ENCODE measurements at regions not wholly inside any gene's neighbourhood (a gene's known extent, or its start where the extent isn't known, plus 50 kb on each side); places are given as distances from the start of the nearest gene placed in this dataset.

- no peak for DNase-seq
- Mint-ChIP-seq H3K36me3 (ENCODE audit: low read depth) (no peaks in the 10 kb centered on the region), H3K4me1 (no peaks in the 10 kb centered on the region), H3K27me3 (no peaks in the 10 kb centered on the region), H3K27ac (no peak overlapping the region), H3K9me3 (peaks cover 8% of the 10 kb centered on the region), H3K4me3 (no peak overlapping the region)
- POLR2A ChIA-PET = no interaction called here
- no peak for TF ChIP-seq CTCF (IDR thresholded peaks at IDR 0.05)
- intact Hi-C loops (cut with micrococcal nuclease) = loop anchor here (5.0 kb wide), 1 partner anchor 605 kb away; no protein-coding TSS in a partner anchor
- CTCF ChIA-PET = no interaction called here
- no peak for ATAC-seq (ENCODE audit: low read depth)
Observed at GRCh38 chr12:124162151-124163110, 132.5 kb upstream of the RFLNA start.

GRCh38 chr12:124165695-124166094, 129.2 kb upstream of the RFLNA start:
- intact Hi-C loops (cut with micrococcal nuclease) = no loop called here
- H3K4me3 Mint-ChIP-seq = no peak overlapping the region
- no peak for ATAC-seq (ENCODE audit: low read depth)
- peaks cover 5% of the 10 kb centered on the region for H3K27me3 Mint-ChIP-seq
- ChIA-PET POLR2A (no interaction called here), CTCF (interaction anchor here (0.8 kb wide), 1 partner anchor 601 kb away, joined by 3 read pairs; no protein-coding TSS in a partner anchor)
- H3K9me3 Mint-ChIP-seq = peaks cover 10% of the 10 kb centered on the region
- H3K36me3 Mint-ChIP-seq (ENCODE audit: low read depth) = no peaks in the 10 kb centered on the region
- no peak for DNase-seq
- no peaks in the 10 kb centered on the region for H3K4me1 Mint-ChIP-seq
- no peak overlapping the region for H3K27ac Mint-ChIP-seq
- TF ChIP-seq CTCF (IDR thresholded peaks at IDR 0.05) = no peak

- Mint-ChIP-seq H3K36me3 (ENCODE audit: low read depth) (no peaks in the 10 kb centered on the region), H3K27me3 (peaks cover 7% of the 10 kb centered on the region), H3K27ac (no peak overlapping the region), H3K9me3 (peaks cover 10% of the 10 kb centered on the region), H3K4me1 (no peaks in the 10 kb centered on the region), H3K4me3 (no peak overlapping the region)
- DNase-seq = no peak
- ATAC-seq (ENCODE audit: low read depth) = no peak
- intact Hi-C loops (cut with micrococcal nuclease) = no loop called here
- TF ChIP-seq CTCF (IDR thresholded peaks at IDR 0.05) = no peak
- CTCF ChIA-PET = no interaction called here
- POLR2A ChIA-PET = no interaction called here
Observed at GRCh38 chr12:124167141-124167540, 127.8 kb upstream of the RFLNA start.

GRCh38 chr12:124168016-124168786, 126.7 kb upstream of the RFLNA start:
- no peak overlapping the region for H3K4me3 Mint-ChIP-seq
- intact Hi-C loops (cut with micrococcal nuclease) = no loop called here
- TF ChIP-seq CTCF (IDR thresholded peaks at IDR 0.05) = no peak
- DNase-seq = no peak
- H3K27me3 Mint-ChIP-seq = peaks cover 8% of the 10 kb centered on the region
- ChIA-PET POLR2A (no interaction called here), CTCF (no interaction called here)
- ATAC-seq (ENCODE audit: low read depth) = no peak
- no peak overlapping the region for H3K27ac Mint-ChIP-seq
- no peaks in the 10 kb centered on the region for H3K36me3 Mint-ChIP-seq (ENCODE audit: low read depth)
- peaks cover 10% of the 10 kb centered on the region for H3K9me3 Mint-ChIP-seq
- no peaks in the 10 kb centered on the region for H3K4me1 Mint-ChIP-seq

All from activated B cell treated with CpG ODN at 0.5 μM for 24 hours (primary cell).